Activated CD4-positive, alpha-beta T cell treated with anti-CD3 and anti-CD28 coated beads, Interleukin-2, amount 50 U/mL, for 4 hours (primary cell): ENCODE measurements at regions not wholly inside any gene's neighbourhood (a gene's known extent, or its start where the extent isn't known, plus 50 kb on each side); places are given as distances from the start of the nearest gene placed in this dataset.

Experiments
- DNase-seq, 2 experiments: peaks; one replicate each; pipeline ENCODE4 v3.0.0-alpha.2; 2020

- no peak for DNase-seq
Observed at GRCh38 chr10:31081937-31082840, 50.5 kb upstream of the ZNF438 start.

- peak; percentile 43 for DNase-seq
Observed at GRCh38 chr10:31083765-31084184, 52.1 kb upstream of the ZNF438 start.

GRCh38 chr10:31087011-31087410 lies 55.3 kb upstream of the ZNF438 start:
- DNase-seq, result no peak

GRCh38 chr10:31087851-31088250 lies 56.2 kb upstream of the ZNF438 start:
- DNase-seq, result no peak

GRCh38 chr10:31090894-31091607 lies 59.4 kb upstream of the ZNF438 start:
- no peak for DNase-seq

- no peak for DNase-seq
Observed at GRCh38 chr10:31095677-31096560, 64.3 kb upstream of the ZNF438 start.

GRCh38 chr10:31098046-31098445 lies 66.4 kb upstream of the ZNF438 start:
- DNase-seq, result no peak

GRCh38 chr10:31099094-31099493 lies 67.4 kb upstream of the ZNF438 start:
- no peak for DNase-seq

- DNase-seq, result peak; percentile 34 to 42
Observed at GRCh38 chr10:31099664-31100063, 68.0 kb upstream of the ZNF438 start.

GRCh38 chr10:31100115-31100601 lies 68.5 kb upstream of the ZNF438 start:
- DNase-seq, result no peak

GRCh38 chr10:31100662-31101061 lies 69.0 kb upstream of the ZNF438 start:
- no peak for DNase-seq

- DNase-seq, result peak; percentile 46 to 56
Observed at GRCh38 chr10:31101123-31101522, 69.5 kb upstream of the ZNF438 start.

GRCh38 chr10:31102421-31102820 lies 70.8 kb upstream of the ZNF438 start:
- DNase-seq, result no peak

GRCh38 chr10:31103112-31103511 lies 71.4 kb upstream of the ZNF438 start:
- no peak for DNase-seq

GRCh38 chr10:31112961-31113360 lies 81.3 kb upstream of the ZNF438 start:
- DNase-seq, result no peak

GRCh38 chr10:31116226-31116625 lies 84.6 kb upstream of the ZNF438 start:
- no peak for DNase-seq

- DNase-seq, result no peak
Observed at GRCh38 chr10:31118556-31118955, 86.9 kb upstream of the ZNF438 start.

- no peak for DNase-seq
Observed at GRCh38 chr10:31120392-31120791, 88.7 kb upstream of the ZNF438 start.

GRCh38 chr10:31120961-31121685 lies 89.5 kb upstream of the ZNF438 start:
- no peak for DNase-seq

- DNase-seq, result no peak
Observed at GRCh38 chr10:31121757-31122577, 90.3 kb upstream of the ZNF438 start.

- DNase-seq, result no peak
Observed at GRCh38 chr10:31123946-31124345, 92.3 kb upstream of the ZNF438 start.
